Stomach (tissue), 8 donors: ENCODE measurements at regions not wholly inside any gene's neighbourhood (a gene's known extent, or its start where the extent isn't known, plus 50 kb on each side); places are given as distances from the start of the nearest gene placed in this dataset.

Experiments
- DNase-seq, 2 donors: peaks; one replicate each; pipeline versions ENCODE4 v3.0.0 to v3.0.0-alpha.2; 2013 to 2019
- H3K27ac ChIP-seq, 5 donors: fragments of 200-600 bp in 4 of 5; sonication (generic) in 4 of 5; one replicate each; pipeline ENCODE4 v1.5.1; 2013 to 2019; ENCODE audit warnings: mild to moderate bottlenecking in 1 of 5, moderate library complexity in 1 of 5
- H3K27me3 ChIP-seq, 3 donors: fragments of 200-600 bp; sonication (generic); one replicate each; pipeline ENCODE4 v1.5.1; 2017 to 2019; ENCODE audit warnings: mixed run types in 1 of 3
- H3K36me3 ChIP-seq, 4 donors: fragments of 200-600 bp; sonication (generic); 1 replicate in 3 of 4; 2 replicates in 1 of 4; pipeline ENCODE4 v1.5.1; 2016 to 2019
- H3K4me1 ChIP-seq, 4 donors: fragments of 200-600 bp; sonication (generic); one replicate each; pipeline ENCODE4 v1.5.1; 2016 to 2019
- H3K4me3 ChIP-seq, 4 donors: fragments of 200-600 bp; sonication (generic) in 3 of 4; one replicate each; pipeline ENCODE4 v1.5.1; 2016 to 2019; ENCODE audit warnings: mild to moderate bottlenecking in 1 of 4
- H3K9me3 ChIP-seq, 4 donors: fragments of 200-600 bp; sonication (generic); one replicate each; pipeline ENCODE4 v1.5.1; 2016 to 2019
- CTCF ChIP-seq, 7 experiments: fragments of 450-650 bp in 4 of 7; fragments of 200-600 bp in 3 of 7; sonication (generic) in 3 of 7; IDR thresholded peaks; one replicate each; pipeline ENCODE4 v1.5.1; 2016 to 2019; ENCODE audit warnings: antibody characterized with exemption in 7 of 7, control low read depth in 2 of 7, mild to moderate bottlenecking in 1 of 7
- EP300 ChIP-seq: sonication (generic); formaldehyde crosslinking; IDR thresholded peaks from one replicate; pipeline ENCODE4 v1.6.1; 2017; ENCODE audit warnings: antibody characterized with exemption
- POLR2A ChIP-seq, 4 donors: fragments of 450-650 bp; IDR thresholded peaks; one replicate each; pipeline ENCODE4 v1.6.1; 2016; ENCODE audit warnings: antibody characterized with exemption in 4 of 4, control low read depth in 2 of 4, mild to moderate bottlenecking in 1 of 4, moderate library complexity in 1 of 4
- POLR2AphosphoS5 ChIP-seq, 3 donors: sonication (generic); formaldehyde crosslinking; IDR thresholded peaks; one replicate each; pipeline ENCODE4 v1.6.1; 2016; ENCODE audit warnings: antibody characterized with exemption in 3 of 3
- WGBS, 5 donors: extraction: QIAGEN DNeasy Blood & Tissue Kit in 3 of 5; methylation state at CpG; one replicate each; pipeline versions ENCODE4 v1.1.5 to v1.1.7; 2013 to 2018; 5-methylcytosine and 5-hydroxymethylcytosine counted together
- intact Hi-C: fragments of 100-400 bp; cut with DNase I; formaldehyde crosslinking; loops from one replicate; pipeline ENCODE4 v1.15.1; 2023; ENCODE audit warnings: low total_unique reads
- donor health status: healthy with polysubstance abuse.
- donor health status: Bipolar disorder and iron deficiency.
- donor health status: healthy.

GRCh38 chr14:99030454-99030853 is 241.5 kb downstream of the BCL11B start:
- Histone ChIP-seq H3K27ac (no peak overlapping the region), H3K27me3 (peaks cover 0 to 10% (median 0%) of the 10 kb centered on the region in 3 donors), H3K4me3 (no peak overlapping the region), H3K9me3 (no peaks in the 10 kb centered on the region), H3K36me3 (no peaks in the 10 kb centered on the region), H3K4me1 (peaks cover 0 to 6% (median 5%) of the 10 kb centered on the region in 4 donors)
- DNase-seq, result no peak
- WGBS, 5 donors, result 27 to 89% (median 72%) methylated on average over 1 to 2 of the region's 2 CpGs
- TF ChIP-seq EP300 (no peak), POLR2A (IDR thresholded peaks at IDR 0.05) (no peak), CTCF (IDR thresholded peaks at IDR 0.05) (no peak), POLR2AphosphoS5 (IDR thresholded peaks at IDR 0.05) (no peak)
- intact Hi-C loops, result no loop called here

- WGBS, 5 donors, result 79 to 90% (median 82%) methylated on average over 8 of the region's 8 CpGs
- H3K27me3 ChIP-seq, result peaks cover 0 to 16% (median 0%) of the 10 kb centered on the region in 3 donors
- intact Hi-C loops, result no loop called here
- no peak overlapping the region for H3K27ac ChIP-seq
- H3K36me3 ChIP-seq, result no peaks in the 10 kb centered on the region
- TF ChIP-seq POLR2AphosphoS5 (IDR thresholded peaks at IDR 0.05) (no peak), EP300 (no peak)
- DNase-seq, result no peak
- H3K4me3 ChIP-seq, result no peak overlapping the region
- peaks cover 0 to 21% (median 13%) of the 10 kb centered on the region in 4 donors for H3K4me1 ChIP-seq
- H3K9me3 ChIP-seq, result no peaks in the 10 kb centered on the region
Measured at GRCh38 chr14:99032759-99033158, 239.2 kb downstream of the BCL11B start.

GRCh38 chr14:99033951-99034350 is 238.0 kb downstream of the BCL11B start:
- peaks cover 0 to 11% (median 0%) of the 10 kb centered on the region in 3 donors for H3K27me3 ChIP-seq
- H3K9me3 ChIP-seq, result no peaks in the 10 kb centered on the region
- no peak overlapping the region for H3K27ac ChIP-seq
- peaks cover 0 to 21% (median 13%) of the 10 kb centered on the region in 4 donors for H3K4me1 ChIP-seq
- no peak for TF ChIP-seq CTCF (IDR thresholded peaks at IDR 0.05)
- no peak for TF ChIP-seq POLR2A (IDR thresholded peaks at IDR 0.05)
- no peak for TF ChIP-seq POLR2AphosphoS5 (IDR thresholded peaks at IDR 0.05)
- TF ChIP-seq EP300, result no peak
- H3K36me3 ChIP-seq, result no peaks in the 10 kb centered on the region
- no peak for DNase-seq
- WGBS, 5 donors, result 82 to 93% (median 83%) methylated on average over 8 to 9 of the region's 9 CpGs
- H3K4me3 ChIP-seq, result no peak overlapping the region
- intact Hi-C loops, result no loop called here

GRCh38 chr14:99034711-99035171 is 237.3 kb downstream of the BCL11B start:
- WGBS, 5 donors, result 86 to 92% (median 90%) methylated on average over 16 of the region's 16 CpGs
- DNase-seq, result no peak
- peaks cover 0 to 11% (median 0%) of the 10 kb centered on the region in 3 donors for H3K27me3 ChIP-seq
- H3K27ac ChIP-seq, result peak overlapping the region in 2 of 5 donors; percentile 70 to 71
- peaks cover 0 to 21% (median 13%) of the 10 kb centered on the region in 4 donors for H3K4me1 ChIP-seq
- no peak overlapping the region for H3K4me3 ChIP-seq
- intact Hi-C loops, result no loop called here
- no peak for TF ChIP-seq POLR2AphosphoS5 (IDR thresholded peaks at IDR 0.05)
- TF ChIP-seq CTCF (IDR thresholded peaks at IDR 0.05), result no peak
- TF ChIP-seq POLR2A (IDR thresholded peaks at IDR 0.05), result no peak
- no peak for TF ChIP-seq EP300
- H3K36me3 ChIP-seq, result no peaks in the 10 kb centered on the region
- H3K9me3 ChIP-seq, result no peaks in the 10 kb centered on the region

- intact Hi-C loops, result no loop called here
- 51 to 68% (median 60%) methylated on average over 4 of the region's 4 CpGs for WGBS, 5 donors
- TF ChIP-seq CTCF (IDR thresholded peaks at IDR 0.05), result no peak
- TF ChIP-seq POLR2AphosphoS5 (IDR thresholded peaks at IDR 0.05), result no peak
- no peak for TF ChIP-seq POLR2A (IDR thresholded peaks at IDR 0.05)
- TF ChIP-seq EP300, result no peak
- Histone ChIP-seq H3K27me3 (peaks cover 0 to 11% (median 0%) of the 10 kb centered on the region in 3 donors), H3K36me3 (no peaks in the 10 kb centered on the region), H3K4me1 (peaks cover 0 to 21% (median 13%) of the 10 kb centered on the region in 4 donors), H3K9me3 (no peaks in the 10 kb centered on the region), H3K4me3 (peak overlapping the region in 2 of 4 donors; percentile 11 to 25), H3K27ac (peak overlapping the region in 4 of 5 donors; percentile 29 to 71 (median 62))
- peak in 1 of 2 donors; percentile 61 for DNase-seq
Measured at GRCh38 chr14:99035268-99035667, 236.7 kb downstream of the BCL11B start.
